HG03139 (cell line): ENCODE measurements at regions not wholly inside any gene's neighbourhood (a gene's known extent, or its start where the extent isn't known, plus 50 kb on each side); places are given as distances from the start of the nearest gene placed in this dataset.
"Not testable (repeated sequence)": the region's sequence is repeated elsewhere in the genome, so short reads cannot be mapped to it uniquely, and the experiment has no call there.

ENCODE experiments used
- ATAC-seq: cut with Tn5 transposase; IDR thresholded peaks from one replicate; pipeline ENCODE4 v1.9.1; 2021; ENCODE audit not compliant: unreplicated experiment

DNA sequence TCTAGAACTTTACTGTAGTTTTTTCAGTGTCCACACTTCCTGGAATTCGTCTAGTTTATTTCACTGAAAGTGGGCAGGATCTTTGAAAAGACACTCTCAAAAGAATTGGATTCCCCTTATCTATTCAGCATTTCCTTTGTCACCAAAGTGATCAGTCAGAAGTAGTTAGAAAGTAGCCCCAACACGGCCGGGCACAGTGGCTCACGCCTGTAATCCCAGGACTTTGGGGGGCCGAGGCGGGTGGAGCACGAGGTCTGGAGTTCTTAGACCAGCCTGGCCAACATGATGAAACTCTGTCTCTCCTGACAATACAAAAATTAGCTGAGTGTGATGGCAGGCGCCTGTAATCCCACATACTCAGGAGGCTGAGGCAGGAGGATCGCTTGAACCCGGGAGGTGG is 69.0 kb upstream of the KMT2C start:
- no peak for ATAC-seq

DNA sequence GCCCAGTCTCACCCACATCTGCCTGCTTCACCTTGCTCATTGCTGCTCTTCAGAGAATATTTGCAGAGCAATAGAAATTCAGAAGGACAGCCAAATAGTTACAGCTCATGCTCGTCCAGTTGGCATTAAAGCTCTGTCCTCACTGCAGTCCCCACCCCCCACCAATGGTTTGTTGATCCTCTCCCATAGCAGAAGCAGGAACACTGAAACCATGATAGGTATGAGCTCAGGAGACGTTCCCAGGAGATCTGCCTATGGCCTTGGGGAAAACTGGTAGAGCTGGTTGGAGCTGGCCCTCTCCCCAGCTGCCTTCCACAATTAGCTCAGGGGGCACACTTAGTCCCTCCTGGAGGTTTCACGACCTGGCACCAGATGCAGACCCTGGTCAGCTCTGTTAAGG is 68.6 kb upstream of the KMT2C start:
- no peak for ATAC-seq

GRCh38 chr7:152502813-152503790 is 67.3 kb upstream of the KMT2C start:
- ATAC-seq: no peak

GRCh38 chr7:152501506-152501905 is 65.7 kb upstream of the KMT2C start:
- ATAC-seq: no peak

DNA sequence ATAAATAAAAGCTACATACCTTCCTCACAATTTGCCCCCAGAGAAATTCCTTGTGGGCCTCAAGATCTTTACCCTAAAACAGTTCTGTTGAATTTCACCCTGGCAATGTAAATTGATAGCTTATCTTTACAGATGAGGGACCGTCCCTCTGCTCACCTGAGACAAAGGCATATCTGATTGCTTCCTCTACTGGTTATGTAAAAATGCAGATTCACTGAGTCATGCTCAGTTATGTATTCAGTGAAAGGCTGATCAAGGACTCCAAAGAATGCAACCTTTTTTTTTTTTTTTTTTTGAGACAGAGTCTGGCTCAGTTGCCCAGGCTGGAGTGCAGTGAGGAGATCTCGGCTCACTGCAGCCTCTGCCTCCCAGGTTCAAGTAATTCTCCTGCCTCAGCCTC is 64.2 kb upstream of the KMT2C start:
- not testable (repeated sequence) for ATAC-seq

- ATAC-seq: no peak
Measured at GRCh38 chr7:152495867-152496266, 60.1 kb upstream of the KMT2C start.

- no peak for ATAC-seq
Measured at GRCh38 chr7:152492952-152493351, 57.1 kb upstream of the KMT2C start.

GRCh38 chr7:152489044-152489443 is 53.2 kb upstream of the KMT2C start:
- no peak for ATAC-seq

- no peak for ATAC-seq
Measured at GRCh38 chr7:152486968-152487367, 51.2 kb upstream of the KMT2C start.

DNA sequence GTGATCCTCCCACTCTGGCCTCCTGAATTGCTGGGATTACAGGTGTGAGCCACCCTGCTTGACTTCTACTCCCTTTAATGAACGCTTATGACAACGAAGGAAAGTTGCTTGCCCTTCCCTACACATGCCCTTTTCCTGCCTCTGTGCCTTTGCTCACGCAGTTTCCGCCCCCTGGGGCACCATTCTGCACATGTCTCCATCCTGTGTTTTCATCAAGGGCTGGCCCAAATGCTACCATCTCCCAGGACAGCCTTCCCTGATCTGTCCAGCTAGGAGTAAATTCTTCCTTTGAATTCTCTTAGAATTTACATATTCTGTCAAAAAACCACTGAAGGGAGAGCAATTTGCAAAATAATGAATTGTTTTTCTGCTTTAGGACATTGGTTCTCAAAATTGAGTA is 50.0 kb upstream of the KMT2C start:
- ATAC-seq: no peak
